HL-60 (cell line): ENCODE measurements at regions not wholly inside any gene's neighbourhood (a gene's known extent, or its start where the extent isn't known, plus 50 kb on each side); places are given as distances from the start of the nearest gene placed in this dataset.
"Not testable (repeated sequence)": the region's sequence is repeated elsewhere in the genome, so short reads cannot be mapped to it uniquely, and the experiment has no call there.

Experiments
- DNase-seq, 2 experiments: peaks; one replicate each; pipeline ENCODE4 v3.0.0-alpha.2; 2010 to 2020; ENCODE audit warnings: low read depth in 1 of 2, low spot score in 1 of 2
- H3K27ac ChIP-seq: fragments of 250-450 bp; sonication (Bioruptor Pico); replicated peaks from 2 replicates; pipeline ENCODE4 v1.5.1; 2020; ENCODE audit warnings: mild to moderate bottlenecking, moderate library complexity
- H3K27me3 ChIP-seq: fragments of 250-450 bp; sonication (Bioruptor Pico); 2 replicates; pipeline ENCODE4 v1.5.1; 2021; ENCODE audit warnings: mild to moderate bottlenecking, moderate library complexity; ENCODE audit not compliant: insufficient read depth, poor library complexity, severe bottlenecking
- H3K4me3 ChIP-seq: replicated peaks from 2 replicates; pipeline ENCODE4 v1.5.1; 2011; ENCODE audit warnings: mild to moderate bottlenecking, control low read depth, low read length; ENCODE audit not compliant: insufficient read depth
- GABPA ChIP-seq: IDR thresholded peaks from 2 replicates; pipeline ENCODE4 v1.6.1; 2012; ENCODE audit warnings: low read depth
- POLR2AphosphoS5 ChIP-seq: IDR thresholded peaks from 2 replicates; pipeline ENCODE4 v1.6.1; 2012; ENCODE audit warnings: low read depth
- SPI1 ChIP-seq: IDR thresholded peaks from 2 replicates; pipeline ENCODE4 v1.6.1; 2012; ENCODE audit warnings: low read depth, mild to moderate bottlenecking, borderline replicate concordance
- TF ChIP-seq, protein P1 (sequence below): IDR thresholded peaks from one replicate; pipeline ENCODE4 v1.5.1; 2011; ENCODE audit warnings: low read length, control low read depth, inconsistent platforms; ENCODE audit not compliant: insufficient read depth
- TF ChIP-seq, protein P2 (sequence below): IDR thresholded peaks from 2 replicates; pipeline ENCODE4 v1.6.1; 2012; ENCODE audit warnings: low read depth; ENCODE audit not compliant: insufficient replicate concordance

DNA sequence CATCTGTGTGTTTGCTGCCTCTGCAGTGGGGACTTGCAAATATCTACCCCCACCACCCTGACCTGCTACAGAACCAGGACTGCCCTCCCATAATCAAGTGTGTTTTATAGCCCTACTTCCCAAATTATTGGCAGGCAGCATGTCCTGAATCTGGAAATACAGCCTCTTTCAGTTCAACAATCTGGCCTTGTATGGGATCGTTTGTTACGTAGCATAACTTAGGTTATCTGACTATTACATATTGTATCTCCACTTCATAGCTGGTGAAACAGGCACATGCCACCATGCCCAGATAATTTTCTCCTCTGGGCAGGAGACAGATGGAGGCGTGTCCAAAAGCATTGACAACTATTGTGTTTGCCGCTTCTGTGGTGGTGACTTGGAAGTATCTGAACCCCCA lies 66.7 kb upstream of the ADGRL1 start:
- no peaks in the 10 kb centered on the region for H3K27me3 ChIP-seq
- H3K27ac ChIP-seq: no peak overlapping the region
- no peak overlapping the region for H3K4me3 ChIP-seq
- TF ChIP-seq GABPA (no peak), POLR2AphosphoS5 (no peak), SPI1 (no peak)
- TF ChIP-seq, protein P1, sequence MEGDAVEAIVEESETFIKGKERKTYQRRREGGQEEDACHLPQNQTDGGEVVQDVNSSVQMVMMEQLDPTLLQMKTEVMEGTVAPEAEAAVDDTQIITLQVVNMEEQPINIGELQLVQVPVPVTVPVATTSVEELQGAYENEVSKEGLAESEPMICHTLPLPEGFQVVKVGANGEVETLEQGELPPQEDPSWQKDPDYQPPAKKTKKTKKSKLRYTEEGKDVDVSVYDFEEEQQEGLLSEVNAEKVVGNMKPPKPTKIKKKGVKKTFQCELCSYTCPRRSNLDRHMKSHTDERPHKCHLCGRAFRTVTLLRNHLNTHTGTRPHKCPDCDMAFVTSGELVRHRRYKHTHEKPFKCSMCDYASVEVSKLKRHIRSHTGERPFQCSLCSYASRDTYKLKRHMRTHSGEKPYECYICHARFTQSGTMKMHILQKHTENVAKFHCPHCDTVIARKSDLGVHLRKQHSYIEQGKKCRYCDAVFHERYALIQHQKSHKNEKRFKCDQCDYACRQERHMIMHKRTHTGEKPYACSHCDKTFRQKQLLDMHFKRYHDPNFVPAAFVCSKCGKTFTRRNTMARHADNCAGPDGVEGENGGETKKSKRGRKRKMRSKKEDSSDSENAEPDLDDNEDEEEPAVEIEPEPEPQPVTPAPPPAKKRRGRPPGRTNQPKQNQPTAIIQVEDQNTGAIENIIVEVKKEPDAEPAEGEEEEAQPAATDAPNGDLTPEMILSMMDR: no peak
- TF ChIP-seq, protein P2, sequence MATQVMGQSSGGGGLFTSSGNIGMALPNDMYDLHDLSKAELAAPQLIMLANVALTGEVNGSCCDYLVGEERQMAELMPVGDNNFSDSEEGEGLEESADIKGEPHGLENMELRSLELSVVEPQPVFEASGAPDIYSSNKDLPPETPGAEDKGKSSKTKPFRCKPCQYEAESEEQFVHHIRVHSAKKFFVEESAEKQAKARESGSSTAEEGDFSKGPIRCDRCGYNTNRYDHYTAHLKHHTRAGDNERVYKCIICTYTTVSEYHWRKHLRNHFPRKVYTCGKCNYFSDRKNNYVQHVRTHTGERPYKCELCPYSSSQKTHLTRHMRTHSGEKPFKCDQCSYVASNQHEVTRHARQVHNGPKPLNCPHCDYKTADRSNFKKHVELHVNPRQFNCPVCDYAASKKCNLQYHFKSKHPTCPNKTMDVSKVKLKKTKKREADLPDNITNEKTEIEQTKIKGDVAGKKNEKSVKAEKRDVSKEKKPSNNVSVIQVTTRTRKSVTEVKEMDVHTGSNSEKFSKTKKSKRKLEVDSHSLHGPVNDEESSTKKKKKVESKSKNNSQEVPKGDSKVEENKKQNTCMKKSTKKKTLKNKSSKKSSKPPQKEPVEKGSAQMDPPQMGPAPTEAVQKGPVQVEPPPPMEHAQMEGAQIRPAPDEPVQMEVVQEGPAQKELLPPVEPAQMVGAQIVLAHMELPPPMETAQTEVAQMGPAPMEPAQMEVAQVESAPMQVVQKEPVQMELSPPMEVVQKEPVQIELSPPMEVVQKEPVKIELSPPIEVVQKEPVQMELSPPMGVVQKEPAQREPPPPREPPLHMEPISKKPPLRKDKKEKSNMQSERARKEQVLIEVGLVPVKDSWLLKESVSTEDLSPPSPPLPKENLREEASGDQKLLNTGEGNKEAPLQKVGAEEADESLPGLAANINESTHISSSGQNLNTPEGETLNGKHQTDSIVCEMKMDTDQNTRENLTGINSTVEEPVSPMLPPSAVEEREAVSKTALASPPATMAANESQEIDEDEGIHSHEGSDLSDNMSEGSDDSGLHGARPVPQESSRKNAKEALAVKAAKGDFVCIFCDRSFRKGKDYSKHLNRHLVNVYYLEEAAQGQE: no peak
- no peak for DNase-seq

DNA sequence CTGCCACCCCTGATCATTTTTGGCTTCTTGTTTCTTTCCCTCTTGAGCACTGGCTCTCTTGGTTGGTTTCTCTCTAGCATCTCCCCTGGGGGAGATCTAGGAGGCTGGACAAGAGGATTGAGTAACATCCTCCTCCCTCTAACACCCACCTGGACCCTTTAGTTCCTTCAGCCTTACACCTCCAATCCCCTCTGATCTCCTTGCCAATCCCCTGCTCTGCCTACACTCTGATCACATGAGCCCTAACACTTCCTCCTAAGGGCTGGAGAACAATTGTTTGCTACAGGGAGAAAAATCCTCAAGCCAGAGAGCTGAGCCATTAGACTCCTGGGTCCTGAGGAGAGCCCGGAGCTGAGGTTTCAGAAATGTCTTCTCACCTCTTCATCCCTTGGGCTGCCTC lies 65.9 kb upstream of the ADGRL1 start:
- no peak overlapping the region for H3K4me3 ChIP-seq
- no peak for DNase-seq

DNA sequence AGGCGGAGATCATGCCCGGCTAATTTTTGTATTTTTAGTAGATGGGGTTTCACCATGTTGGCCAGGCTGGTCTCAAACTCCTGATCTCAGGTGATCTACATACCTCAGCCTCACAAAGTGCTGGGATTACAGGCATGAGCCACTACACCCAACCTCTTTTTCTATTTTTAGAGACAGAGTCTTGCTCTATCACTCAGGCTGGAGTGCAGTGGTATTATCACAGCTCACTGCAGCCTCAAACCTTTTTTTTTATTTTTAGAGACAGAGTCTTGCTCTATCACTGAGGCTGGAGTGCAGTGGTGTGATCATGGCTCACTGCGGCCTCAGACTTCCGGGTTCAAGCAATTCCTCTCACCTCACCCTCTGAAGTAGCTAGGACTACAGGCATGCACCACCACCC lies 64.6 kb upstream of the ADGRL1 start:
- not testable (repeated sequence) for DNase-seq, H3K27me3 ChIP-seq, H3K4me3 ChIP-seq, H3K27ac ChIP-seq

More for the DNA sequence above, 65.9 kb upstream of the ADGRL1 start:
- H3K27me3 ChIP-seq: no peaks in the 10 kb centered on the region
- TF ChIP-seq GABPA (no peak), POLR2AphosphoS5 (no peak), SPI1 (no peak)
- TF ChIP-seq, protein P1: no peak
- TF ChIP-seq, protein P2: no peak
- H3K27ac ChIP-seq: no peak overlapping the region

DNA sequence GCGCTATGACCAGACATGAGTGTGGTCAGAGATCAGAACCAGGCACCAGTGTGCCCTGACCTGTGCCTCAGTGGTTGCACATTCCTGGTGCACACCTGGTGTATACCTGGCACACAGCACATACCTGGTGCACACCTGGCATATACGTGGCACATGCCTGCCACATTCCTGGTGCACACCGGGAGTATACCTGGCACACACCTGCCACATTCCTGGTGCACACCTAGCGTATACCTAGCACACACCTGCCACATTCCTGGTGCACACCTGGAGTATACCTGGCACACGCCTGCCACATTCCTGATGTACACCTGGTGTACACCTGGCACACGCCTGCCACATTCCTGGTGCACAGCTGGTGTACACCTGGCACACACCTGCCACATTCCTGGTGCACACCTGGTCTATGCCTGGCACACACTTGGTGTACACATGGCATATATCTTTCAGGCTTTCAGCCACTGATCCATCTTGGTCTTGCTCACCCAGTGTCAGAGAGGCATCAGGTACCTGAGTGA lies 61.3 kb upstream of the ADGRL1 start:
- no peak for TF ChIP-seq GABPA
- Histone ChIP-seq H3K4me3 (no peak overlapping the region), H3K27me3 (no peaks in the 10 kb centered on the region), H3K27ac (no peak overlapping the region)
- DNase-seq: no peak

DNA sequence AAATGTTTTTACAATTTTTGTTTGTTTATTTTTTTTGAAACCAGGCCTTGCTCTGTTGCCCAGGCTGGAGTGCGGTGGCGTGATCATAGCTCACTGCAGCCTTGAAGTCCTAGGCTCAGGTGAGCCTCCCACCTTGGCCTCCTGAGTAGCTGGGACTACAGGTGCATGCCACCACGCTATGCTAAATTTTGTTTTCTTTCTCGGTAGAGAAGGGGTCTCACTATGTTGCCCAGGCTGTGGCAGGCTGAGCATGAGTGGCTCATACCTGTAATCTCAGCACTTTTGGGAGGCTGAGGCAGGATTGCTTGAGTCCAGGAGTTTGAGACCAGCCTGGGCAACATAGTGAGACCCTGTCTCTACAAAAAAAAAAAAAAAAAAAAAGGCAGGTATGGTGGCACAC lies 60.2 kb upstream of the ADGRL1 start:
- H3K27ac ChIP-seq, H3K27me3 ChIP-seq, H3K4me3 ChIP-seq, DNase-seq: not testable (repeated sequence)
